ENCODE measurements at regions not wholly inside any gene's neighbourhood (a gene's known extent, or its start where the extent isn't known, plus 50 kb on each side); places are given as distances from the start of the nearest gene placed in this dataset.

DNA sequence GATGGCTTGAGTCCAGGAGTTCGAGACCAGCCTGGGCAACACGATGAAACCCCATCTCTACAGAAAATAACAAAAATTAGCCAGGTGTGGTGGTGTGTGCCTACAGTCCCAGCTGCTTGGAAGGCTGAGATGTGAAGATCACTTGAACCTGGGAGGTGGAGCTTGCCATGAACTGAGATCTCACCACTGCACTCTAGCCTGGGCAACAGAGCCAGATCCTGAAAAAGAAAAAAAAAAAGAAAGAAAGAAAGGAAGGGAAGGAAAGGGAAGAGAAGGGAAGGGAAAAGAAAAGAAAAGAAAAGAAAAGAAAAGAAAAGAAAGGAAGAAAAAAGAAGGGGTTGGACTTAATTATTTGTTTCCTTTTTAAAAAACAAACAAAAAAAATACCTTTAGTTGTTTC is 764.2 kb downstream of the IRX1 start:
- H3K9me3 ChIP-seq (ENCODE audit: control insufficient read depth, low read depth, low read length), result no peaks in the 10 kb centered on the region
- H3K4me3 ChIP-seq (ENCODE audit: low read length), result no peak overlapping the region
- no peaks in the 10 kb centered on the region for H3K27me3 ChIP-seq (ENCODE audit: control insufficient read depth, insufficient read depth, low read length)
- no peaks in the 10 kb centered on the region for H3K4me1 ChIP-seq (ENCODE audit: control insufficient read depth, low read depth, low read length)
- H3K27ac ChIP-seq (ENCODE audit: low read length), result no peak overlapping the region
- no peaks in the 10 kb centered on the region for H3K36me3 ChIP-seq (ENCODE audit: control insufficient read depth, low read depth, low read length)
- no peak overlapping the region for H3K9ac ChIP-seq (ENCODE audit: low read length)

DNA sequence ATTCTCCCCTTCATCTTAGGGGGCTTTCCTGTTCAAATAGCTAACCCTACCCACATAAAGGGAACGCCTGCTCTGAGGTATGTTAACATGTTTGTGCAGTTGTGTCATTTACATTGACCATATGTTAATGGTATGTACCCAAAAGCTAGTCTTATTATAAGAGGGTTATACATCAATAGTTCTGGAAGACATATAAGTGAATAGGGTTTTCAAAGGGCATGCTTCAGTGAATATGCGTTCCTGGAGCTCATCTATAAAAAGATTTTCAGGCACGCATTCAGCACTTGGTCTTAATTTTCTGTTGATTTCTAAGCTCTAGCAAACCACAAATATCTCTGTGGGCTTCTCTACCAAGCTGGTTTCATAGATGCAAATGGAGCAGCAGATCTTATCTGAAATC is 766.1 kb downstream of the IRX1 start:
- Histone ChIP-seq H3K27me3 (ENCODE audit: control insufficient read depth, insufficient read depth, low read length) (no peaks in the 10 kb centered on the region), H3K9ac (ENCODE audit: low read length) (no peak overlapping the region)

DNA sequence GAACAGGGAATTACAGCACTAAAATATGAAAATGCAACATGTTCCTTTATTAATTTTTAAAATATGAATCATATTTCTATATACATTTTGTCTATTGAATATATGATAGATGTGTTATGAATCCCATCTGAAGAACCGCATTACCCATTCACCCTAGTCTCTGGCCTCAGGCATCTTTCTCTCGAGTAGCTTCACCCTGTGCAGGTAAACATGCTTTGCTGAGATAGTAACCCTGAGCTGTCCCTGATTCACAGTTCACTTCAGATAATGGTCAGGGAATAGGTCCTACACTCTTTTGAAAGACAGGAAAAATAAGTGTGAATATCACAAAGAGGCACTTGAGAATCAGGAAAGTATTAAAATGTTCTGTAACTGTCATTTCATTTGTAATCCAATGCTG is 766.8 kb downstream of the IRX1 start:
- no peaks in the 10 kb centered on the region for H3K9me3 ChIP-seq (ENCODE audit: control insufficient read depth, low read depth, low read length)
- no peaks in the 10 kb centered on the region for H3K4me1 ChIP-seq (ENCODE audit: control insufficient read depth, low read depth, low read length)
- no peak overlapping the region for H3K9ac ChIP-seq (ENCODE audit: low read length)
- H3K27ac ChIP-seq (ENCODE audit: low read length), result no peak overlapping the region
- no peaks in the 10 kb centered on the region for H3K27me3 ChIP-seq (ENCODE audit: control insufficient read depth, insufficient read depth, low read length)
- no peak overlapping the region for H3K4me3 ChIP-seq (ENCODE audit: low read length)
- no peaks in the 10 kb centered on the region for H3K36me3 ChIP-seq (ENCODE audit: control insufficient read depth, low read depth, low read length)

More for the DNA sequence above, 766.1 kb downstream of the IRX1 start:
- Histone ChIP-seq H3K4me1 (ENCODE audit: control insufficient read depth, low read depth, low read length) (no peaks in the 10 kb centered on the region), H3K27ac (ENCODE audit: low read length) (no peak overlapping the region), H3K4me3 (ENCODE audit: low read length) (no peak overlapping the region), H3K9me3 (ENCODE audit: control insufficient read depth, low read depth, low read length) (no peaks in the 10 kb centered on the region), H3K36me3 (ENCODE audit: control insufficient read depth, low read depth, low read length) (no peaks in the 10 kb centered on the region)

DNA sequence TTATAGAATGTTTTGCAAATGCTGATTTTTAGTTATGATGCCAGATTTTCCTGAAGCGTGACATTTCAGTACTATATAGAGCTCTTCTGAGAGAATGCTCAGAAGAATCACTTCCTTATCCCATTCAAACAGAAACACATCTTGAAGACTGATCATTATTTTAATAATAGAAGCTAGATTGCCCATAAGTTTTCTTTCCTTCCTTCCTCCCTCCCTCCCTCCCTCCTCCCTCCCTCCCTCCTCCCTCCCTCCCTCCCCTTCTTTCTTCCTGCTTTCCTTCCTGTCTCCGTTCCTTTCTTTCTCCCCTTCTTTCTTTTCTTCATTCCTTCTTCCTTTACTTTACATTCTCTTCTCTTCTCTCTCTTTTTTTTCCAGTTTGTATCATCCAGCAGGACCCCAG is 767.4 kb downstream of the IRX1 start:
- no peaks in the 10 kb centered on the region for H3K36me3 ChIP-seq (ENCODE audit: control insufficient read depth, low read depth, low read length)
- H3K27ac ChIP-seq (ENCODE audit: low read length), result no peak overlapping the region
- no peak overlapping the region for H3K9ac ChIP-seq (ENCODE audit: low read length)
- H3K4me1 ChIP-seq (ENCODE audit: control insufficient read depth, low read depth, low read length), result no peaks in the 10 kb centered on the region
- H3K27me3 ChIP-seq (ENCODE audit: control insufficient read depth, insufficient read depth, low read length), result no peaks in the 10 kb centered on the region
- H3K9me3 ChIP-seq (ENCODE audit: control insufficient read depth, low read depth, low read length), result no peaks in the 10 kb centered on the region
- H3K4me3 ChIP-seq (ENCODE audit: low read length), result no peak overlapping the region

DNA sequence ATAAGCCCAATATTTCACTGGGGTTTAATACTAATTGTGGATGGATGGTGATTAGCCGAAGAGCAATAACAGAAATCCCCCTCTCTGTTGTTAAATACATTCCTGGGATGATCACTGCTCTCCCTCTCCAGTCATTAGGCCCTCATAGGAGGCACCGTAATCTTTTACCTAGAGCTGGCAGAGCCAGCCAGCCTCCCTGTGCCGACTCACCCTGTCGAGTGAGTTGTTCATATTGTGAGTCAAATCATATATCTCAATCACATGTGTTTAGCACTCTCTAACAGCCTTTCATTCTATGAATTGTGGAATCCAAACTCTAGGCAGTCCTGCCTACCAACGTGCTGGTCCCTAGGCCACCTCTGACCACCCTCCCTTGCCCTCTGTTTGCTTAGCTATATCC is 771.0 kb downstream of the IRX1 start:
- Histone ChIP-seq H3K9me3 (ENCODE audit: control insufficient read depth, low read depth, low read length) (no peaks in the 10 kb centered on the region), H3K36me3 (ENCODE audit: control insufficient read depth, low read depth, low read length) (no peaks in the 10 kb centered on the region), H3K4me3 (ENCODE audit: low read length) (no peak overlapping the region), H3K4me1 (ENCODE audit: control insufficient read depth, low read depth, low read length) (no peaks in the 10 kb centered on the region), H3K27ac (ENCODE audit: low read length) (no peak overlapping the region), H3K9ac (ENCODE audit: low read length) (no peak overlapping the region), H3K27me3 (ENCODE audit: control insufficient read depth, insufficient read depth, low read length) (no peaks in the 10 kb centered on the region)

DNA sequence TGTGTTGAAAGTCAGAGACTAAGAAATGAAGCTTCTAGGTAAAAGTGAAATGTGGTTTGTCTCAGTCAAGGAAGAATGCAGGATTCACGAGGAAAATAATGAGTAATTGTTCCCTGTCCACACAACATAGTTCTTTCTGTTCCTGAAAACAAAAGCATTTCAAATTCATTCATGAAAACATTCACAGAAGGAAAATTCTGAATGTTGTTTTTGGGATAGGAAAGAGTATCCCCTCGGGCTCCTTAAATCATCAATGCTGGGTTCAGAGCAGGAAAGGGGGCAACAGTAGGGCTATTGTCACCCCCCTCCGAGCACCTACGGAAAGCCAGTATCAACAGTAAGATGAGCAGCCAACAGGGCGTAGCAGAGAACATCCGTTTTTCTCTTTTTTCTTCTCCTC is 769.9 kb upstream of the ADAMTS16 start:
- Histone ChIP-seq H3K27me3 (ENCODE audit: control insufficient read depth, insufficient read depth, low read length) (no peaks in the 10 kb centered on the region), H3K27ac (ENCODE audit: low read length) (no peak overlapping the region), H3K9ac (ENCODE audit: low read length) (no peak overlapping the region), H3K36me3 (ENCODE audit: control insufficient read depth, low read depth, low read length) (no peaks in the 10 kb centered on the region), H3K9me3 (ENCODE audit: control insufficient read depth, low read depth, low read length) (no peaks in the 10 kb centered on the region), H3K4me1 (ENCODE audit: control insufficient read depth, low read depth, low read length) (no peaks in the 10 kb centered on the region), H3K4me3 (ENCODE audit: low read length) (no peak overlapping the region)

DNA sequence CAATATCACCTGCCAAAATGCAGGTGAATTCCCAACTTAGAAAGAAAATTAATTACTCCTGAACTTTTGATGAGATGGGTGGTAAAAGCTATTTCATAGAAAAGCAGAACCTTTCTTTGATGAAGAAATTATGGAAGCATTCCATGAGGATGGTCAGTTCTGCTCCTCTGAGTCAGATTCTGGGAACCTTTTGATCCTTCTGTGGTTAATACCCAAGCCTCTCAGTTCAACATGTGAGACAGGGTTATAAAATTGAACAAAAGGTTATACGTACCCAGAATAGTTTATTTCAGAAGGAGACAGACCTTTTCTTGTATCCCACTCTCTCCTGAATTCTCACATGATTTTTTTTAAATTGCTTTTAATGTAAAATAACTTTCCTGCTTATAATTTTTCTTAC is 767.6 kb upstream of the ADAMTS16 start:
- Histone ChIP-seq H3K27me3 (ENCODE audit: control insufficient read depth, insufficient read depth, low read length) (no peaks in the 10 kb centered on the region), H3K4me1 (ENCODE audit: control insufficient read depth, low read depth, low read length) (no peaks in the 10 kb centered on the region), H3K36me3 (ENCODE audit: control insufficient read depth, low read depth, low read length) (no peaks in the 10 kb centered on the region), H3K9ac (ENCODE audit: low read length) (no peak overlapping the region), H3K27ac (ENCODE audit: low read length) (no peak overlapping the region), H3K9me3 (ENCODE audit: control insufficient read depth, low read depth, low read length) (no peaks in the 10 kb centered on the region), H3K4me3 (ENCODE audit: low read length) (no peak overlapping the region)

DNA sequence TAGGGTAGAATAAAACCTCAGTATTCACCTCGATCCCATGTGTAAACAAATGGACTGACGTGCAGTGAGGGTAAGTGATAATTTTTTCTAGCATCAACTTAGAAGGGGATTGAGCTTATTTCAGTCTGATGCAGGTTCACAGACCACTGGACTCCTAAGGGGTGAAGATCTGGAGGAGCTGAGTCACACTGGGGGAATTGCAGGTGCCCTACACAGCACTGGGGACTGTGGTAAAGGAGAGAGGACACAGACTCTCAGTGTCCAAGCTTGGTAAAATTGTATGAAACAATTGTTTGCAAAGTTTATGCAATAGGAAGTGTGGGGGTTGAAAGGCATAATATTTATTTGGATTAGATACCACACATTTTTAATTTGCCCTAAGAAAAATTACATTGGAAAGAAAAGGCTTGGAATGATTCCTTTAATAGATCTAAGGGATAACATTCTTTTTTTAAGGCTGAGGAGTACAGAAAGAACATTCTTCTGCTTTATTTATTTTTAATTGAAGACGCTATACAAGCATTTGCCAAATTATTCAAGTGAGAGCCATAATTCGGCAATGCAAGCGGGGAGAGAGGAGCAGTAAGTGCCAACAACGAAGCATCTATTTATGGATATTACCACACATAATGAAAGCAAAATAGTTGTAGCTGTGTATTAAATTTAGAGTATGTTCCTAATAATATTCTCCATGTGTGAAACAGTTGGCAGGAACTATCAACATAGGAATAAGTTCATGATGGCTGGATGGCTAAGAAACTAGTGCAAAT is 766.9 kb upstream of the ADAMTS16 start:
- no peak overlapping the region for H3K9ac ChIP-seq (ENCODE audit: low read length)
- no peak overlapping the region for H3K4me3 ChIP-seq (ENCODE audit: low read length)
- H3K27ac ChIP-seq (ENCODE audit: low read length), result no peak overlapping the region
- H3K27me3 ChIP-seq (ENCODE audit: control insufficient read depth, insufficient read depth, low read length), result no peaks in the 10 kb centered on the region
- no peaks in the 10 kb centered on the region for H3K36me3 ChIP-seq (ENCODE audit: control insufficient read depth, low read depth, low read length)
- no peaks in the 10 kb centered on the region for H3K4me1 ChIP-seq (ENCODE audit: control insufficient read depth, low read depth, low read length)
- no peaks in the 10 kb centered on the region for H3K9me3 ChIP-seq (ENCODE audit: control insufficient read depth, low read depth, low read length)

DNA sequence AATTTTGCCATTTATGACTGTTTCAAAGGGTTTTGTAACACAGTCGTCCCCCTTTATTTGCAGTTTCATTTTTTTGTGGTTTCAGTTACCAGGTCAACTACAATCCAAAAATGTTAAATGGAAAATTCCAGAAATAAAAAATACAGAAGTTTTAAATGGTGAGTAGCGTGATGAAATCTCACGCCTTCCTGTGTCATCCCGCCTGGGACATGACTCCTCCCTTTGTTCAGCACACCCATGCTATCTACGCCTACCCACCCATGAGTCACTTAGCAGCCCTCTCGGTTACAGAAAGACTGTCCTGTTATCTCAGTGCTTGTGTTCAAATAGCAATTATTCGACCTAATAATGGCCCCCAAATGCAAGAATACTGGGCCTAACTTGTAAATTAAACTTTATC is 765.3 kb upstream of the ADAMTS16 start:
- Histone ChIP-seq H3K4me1 (ENCODE audit: control insufficient read depth, low read depth, low read length) (no peaks in the 10 kb centered on the region), H3K9me3 (ENCODE audit: control insufficient read depth, low read depth, low read length) (no peaks in the 10 kb centered on the region), H3K9ac (ENCODE audit: low read length) (no peak overlapping the region), H3K36me3 (ENCODE audit: control insufficient read depth, low read depth, low read length) (no peaks in the 10 kb centered on the region), H3K27ac (ENCODE audit: low read length) (no peak overlapping the region), H3K4me3 (ENCODE audit: low read length) (no peak overlapping the region), H3K27me3 (ENCODE audit: control insufficient read depth, insufficient read depth, low read length) (no peaks in the 10 kb centered on the region)

DNA sequence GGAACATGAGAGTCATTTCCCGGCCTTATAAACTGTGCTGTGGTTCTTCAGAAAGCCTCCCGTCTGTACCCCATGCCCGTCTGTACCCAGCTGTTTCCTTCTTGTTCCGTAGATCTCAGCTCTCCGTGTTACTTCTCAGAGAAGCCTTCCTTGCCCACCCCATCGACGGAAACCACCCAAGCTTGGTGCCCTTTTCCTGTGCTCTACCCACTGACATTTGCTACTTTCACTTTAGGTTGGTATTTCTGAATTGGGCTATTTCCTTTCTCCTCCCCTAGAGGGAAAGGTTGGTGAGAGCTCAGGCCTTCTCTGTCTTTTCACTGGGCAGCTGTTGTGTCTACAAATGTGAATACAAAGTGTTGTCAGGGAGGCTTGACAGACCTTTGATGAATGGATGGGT is 764.5 kb upstream of the ADAMTS16 start:
- Histone ChIP-seq H3K36me3 (ENCODE audit: control insufficient read depth, low read depth, low read length) (no peaks in the 10 kb centered on the region), H3K4me3 (ENCODE audit: low read length) (no peak overlapping the region), H3K9ac (ENCODE audit: low read length) (no peak overlapping the region), H3K4me1 (ENCODE audit: control insufficient read depth, low read depth, low read length) (no peaks in the 10 kb centered on the region), H3K27ac (ENCODE audit: low read length) (no peak overlapping the region), H3K27me3 (ENCODE audit: control insufficient read depth, insufficient read depth, low read length) (no peaks in the 10 kb centered on the region), H3K9me3 (ENCODE audit: control insufficient read depth, low read depth, low read length) (no peaks in the 10 kb centered on the region)

DNA sequence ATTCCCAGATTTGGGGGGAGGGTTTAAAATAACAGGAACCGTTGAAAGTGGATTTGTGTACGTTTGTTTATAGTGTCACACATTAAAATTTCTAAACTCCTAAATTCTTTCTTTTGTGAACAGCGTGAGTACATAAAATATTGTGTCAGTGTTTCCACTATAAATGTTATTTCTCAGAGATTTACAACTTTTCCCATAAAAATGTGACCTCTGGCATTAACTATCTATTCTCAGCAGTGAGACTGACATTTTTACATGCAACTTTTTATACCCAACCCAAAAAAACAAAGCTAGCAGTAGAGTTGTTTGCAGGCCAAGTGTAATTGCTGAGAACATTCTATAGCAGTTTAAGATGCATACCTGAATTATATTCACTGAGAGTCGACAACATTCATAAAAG is 757.0 kb upstream of the ADAMTS16 start:
- no peaks in the 10 kb centered on the region for H3K27me3 ChIP-seq (ENCODE audit: control insufficient read depth, insufficient read depth, low read length)
- no peaks in the 10 kb centered on the region for H3K36me3 ChIP-seq (ENCODE audit: control insufficient read depth, low read depth, low read length)
- H3K9ac ChIP-seq (ENCODE audit: low read length), result no peak overlapping the region
- H3K4me1 ChIP-seq (ENCODE audit: control insufficient read depth, low read depth, low read length), result no peaks in the 10 kb centered on the region
- no peak overlapping the region for H3K4me3 ChIP-seq (ENCODE audit: low read length)
- H3K27ac ChIP-seq (ENCODE audit: low read length), result no peak overlapping the region
- no peaks in the 10 kb centered on the region for H3K9me3 ChIP-seq (ENCODE audit: control insufficient read depth, low read depth, low read length)

DNA sequence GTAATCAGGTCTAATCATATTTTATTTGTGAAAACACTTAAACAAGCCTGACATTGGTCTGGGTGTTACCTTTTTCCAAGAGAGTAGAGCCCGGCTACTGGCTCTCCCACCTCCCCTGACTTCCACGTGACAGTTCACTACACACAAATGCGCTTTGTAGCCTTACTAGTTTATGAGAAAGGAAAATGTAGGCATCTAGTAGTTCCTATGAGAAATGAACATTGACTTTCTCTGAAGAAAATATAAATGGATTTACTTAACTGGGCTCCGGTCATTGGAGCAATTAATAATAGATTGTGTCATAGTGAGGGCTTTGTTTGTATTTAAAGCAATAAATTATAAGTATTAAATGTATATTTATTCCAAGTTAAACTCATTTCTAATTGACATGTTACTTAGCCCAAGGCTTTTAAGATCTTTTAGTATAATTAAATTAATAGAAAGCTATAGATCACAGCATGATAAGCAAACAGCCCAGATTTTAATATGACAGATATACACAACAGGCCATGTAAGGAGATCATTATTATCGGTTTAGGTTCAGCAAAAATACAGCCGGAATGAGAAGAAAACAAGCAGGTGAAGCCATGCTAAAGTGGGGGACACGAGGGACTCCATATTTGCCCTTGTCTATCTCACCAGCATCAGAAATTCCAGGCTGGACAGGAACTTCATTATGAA is 756.5 kb upstream of the ADAMTS16 start:
- H3K36me3 ChIP-seq (ENCODE audit: control insufficient read depth, low read depth, low read length), result no peaks in the 10 kb centered on the region
- no peaks in the 10 kb centered on the region for H3K4me1 ChIP-seq (ENCODE audit: control insufficient read depth, low read depth, low read length)
- H3K27ac ChIP-seq (ENCODE audit: low read length), result no peak overlapping the region
- H3K4me3 ChIP-seq (ENCODE audit: low read length), result no peak overlapping the region
- H3K9ac ChIP-seq (ENCODE audit: low read length), result no peak overlapping the region
- no peaks in the 10 kb centered on the region for H3K9me3 ChIP-seq (ENCODE audit: control insufficient read depth, low read depth, low read length)
- H3K27me3 ChIP-seq (ENCODE audit: control insufficient read depth, insufficient read depth, low read length), result no peaks in the 10 kb centered on the region
